ENCODE measurements at regions not wholly inside any gene's neighbourhood (a gene's known extent, or its start where the extent isn't known, plus 50 kb on each side); places are given as distances from the start of the nearest gene placed in this dataset.

DNA sequence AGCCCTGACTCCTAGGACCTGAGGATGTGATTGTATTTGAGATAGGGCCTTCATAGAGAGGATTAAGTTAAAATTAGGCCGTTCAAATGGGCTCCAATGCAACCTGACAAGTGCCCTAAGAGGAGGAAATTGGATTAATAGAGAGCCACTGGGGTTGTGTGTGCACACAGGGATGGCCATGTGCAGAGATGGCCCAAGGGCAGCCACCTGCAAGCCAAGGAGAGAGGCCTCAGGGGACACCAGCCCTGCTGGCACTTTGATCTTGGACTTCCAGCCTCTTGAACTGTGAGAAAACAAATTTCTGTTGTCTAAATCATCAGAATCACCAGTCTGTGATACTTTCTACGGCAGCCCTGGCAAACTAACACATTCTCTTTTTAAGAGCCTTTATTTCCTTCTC lies 598.8 kb downstream of the UTRN start:
- H3K4me3 ChIP-seq (ENCODE audit: low read depth, low read length, poor library complexity, severe bottlenecking) = no peak overlapping the region
- H3K4me2 ChIP-seq (ENCODE audit: low read length) = no peak overlapping the region
- H3K27me3 ChIP-seq (ENCODE audit: insufficient read depth, low read length) = no peaks in the 10 kb centered on the region
- H2AFZ ChIP-seq (ENCODE audit: low read length) = no peak overlapping the region
- H3K79me2 ChIP-seq (ENCODE audit: insufficient read depth, low read length) = no peaks in the 10 kb centered on the region
- H3K9me3 ChIP-seq (ENCODE audit: low read length) = no peaks in the 10 kb centered on the region
- no peaks in the 10 kb centered on the region for H4K20me1 ChIP-seq (ENCODE audit: insufficient read depth, low read length)
- no peaks in the 10 kb centered on the region for H3K36me3 ChIP-seq (ENCODE audit: insufficient read depth, low read length)
- H3K9ac ChIP-seq (ENCODE audit: low read length) = no peak overlapping the region
- H3K9me2 ChIP-seq (ENCODE audit: low read depth, low read length) = no peaks in the 10 kb centered on the region
- no peaks in the 10 kb centered on the region for H3K4me1 ChIP-seq (ENCODE audit: insufficient read depth, low read length, severe bottlenecking)
- H3F3A ChIP-seq (ENCODE audit: insufficient read depth, low read length) = no peaks in the 10 kb centered on the region
- TF ChIP-seq EZH2 (IDR thresholded peaks at IDR 0.05; ENCODE audit: borderline replicate concordance, low read length) = no peak
- TF ChIP-seq, protein P1, sequence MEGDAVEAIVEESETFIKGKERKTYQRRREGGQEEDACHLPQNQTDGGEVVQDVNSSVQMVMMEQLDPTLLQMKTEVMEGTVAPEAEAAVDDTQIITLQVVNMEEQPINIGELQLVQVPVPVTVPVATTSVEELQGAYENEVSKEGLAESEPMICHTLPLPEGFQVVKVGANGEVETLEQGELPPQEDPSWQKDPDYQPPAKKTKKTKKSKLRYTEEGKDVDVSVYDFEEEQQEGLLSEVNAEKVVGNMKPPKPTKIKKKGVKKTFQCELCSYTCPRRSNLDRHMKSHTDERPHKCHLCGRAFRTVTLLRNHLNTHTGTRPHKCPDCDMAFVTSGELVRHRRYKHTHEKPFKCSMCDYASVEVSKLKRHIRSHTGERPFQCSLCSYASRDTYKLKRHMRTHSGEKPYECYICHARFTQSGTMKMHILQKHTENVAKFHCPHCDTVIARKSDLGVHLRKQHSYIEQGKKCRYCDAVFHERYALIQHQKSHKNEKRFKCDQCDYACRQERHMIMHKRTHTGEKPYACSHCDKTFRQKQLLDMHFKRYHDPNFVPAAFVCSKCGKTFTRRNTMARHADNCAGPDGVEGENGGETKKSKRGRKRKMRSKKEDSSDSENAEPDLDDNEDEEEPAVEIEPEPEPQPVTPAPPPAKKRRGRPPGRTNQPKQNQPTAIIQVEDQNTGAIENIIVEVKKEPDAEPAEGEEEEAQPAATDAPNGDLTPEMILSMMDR (IDR thresholded peaks at IDR 0.05; ENCODE audit: low read length) = no peak
- no peak overlapping the region for H3K27ac ChIP-seq (ENCODE audit: low read depth, low read length, poor library complexity, severe bottlenecking)

DNA sequence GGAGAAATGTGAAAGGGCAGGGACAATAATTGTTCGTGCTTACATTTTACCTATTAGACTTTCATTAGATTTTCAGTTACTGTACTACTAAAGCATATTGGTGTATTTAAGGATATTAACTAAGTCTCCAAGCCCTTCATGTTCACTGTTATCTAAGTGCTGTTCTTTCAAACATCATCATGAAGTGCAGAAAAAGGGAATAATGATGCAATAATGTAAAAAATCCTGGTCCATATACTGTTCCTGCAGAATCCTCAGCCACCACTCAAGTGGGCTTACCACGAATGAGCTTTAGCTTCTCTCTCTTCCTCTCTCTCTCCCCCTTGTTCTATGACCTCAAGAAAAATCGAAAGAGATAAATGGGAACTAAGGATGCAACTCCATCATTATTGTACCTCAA lies 600.7 kb downstream of the UTRN start:
- no peaks in the 10 kb centered on the region for H3K27me3 ChIP-seq (ENCODE audit: insufficient read depth, low read length)
- no peaks in the 10 kb centered on the region for H3K36me3 ChIP-seq (ENCODE audit: insufficient read depth, low read length)
- H3K9me3 ChIP-seq (ENCODE audit: low read length) = no peaks in the 10 kb centered on the region
- no peak overlapping the region for H3K4me3 ChIP-seq (ENCODE audit: low read depth, low read length, poor library complexity, severe bottlenecking)
- no peaks in the 10 kb centered on the region for H3F3A ChIP-seq (ENCODE audit: insufficient read depth, low read length)
- TF ChIP-seq, protein P1 (IDR thresholded peaks at IDR 0.05; ENCODE audit: low read length) = no peak
- TF ChIP-seq EZH2 (IDR thresholded peaks at IDR 0.05; ENCODE audit: borderline replicate concordance, low read length) = no peak
- no peaks in the 10 kb centered on the region for H3K4me1 ChIP-seq (ENCODE audit: insufficient read depth, low read length, severe bottlenecking)
- no peak overlapping the region for H3K27ac ChIP-seq (ENCODE audit: low read depth, low read length, poor library complexity, severe bottlenecking)
- H3K9ac ChIP-seq (ENCODE audit: low read length) = no peak overlapping the region
- no peaks in the 10 kb centered on the region for H4K20me1 ChIP-seq (ENCODE audit: insufficient read depth, low read length)
- H3K9me2 ChIP-seq (ENCODE audit: low read depth, low read length) = no peaks in the 10 kb centered on the region
- no peaks in the 10 kb centered on the region for H3K79me2 ChIP-seq (ENCODE audit: insufficient read depth, low read length)
- H2AFZ ChIP-seq (ENCODE audit: low read length) = no peak overlapping the region
- H3K4me2 ChIP-seq (ENCODE audit: low read length) = no peak overlapping the region

DNA sequence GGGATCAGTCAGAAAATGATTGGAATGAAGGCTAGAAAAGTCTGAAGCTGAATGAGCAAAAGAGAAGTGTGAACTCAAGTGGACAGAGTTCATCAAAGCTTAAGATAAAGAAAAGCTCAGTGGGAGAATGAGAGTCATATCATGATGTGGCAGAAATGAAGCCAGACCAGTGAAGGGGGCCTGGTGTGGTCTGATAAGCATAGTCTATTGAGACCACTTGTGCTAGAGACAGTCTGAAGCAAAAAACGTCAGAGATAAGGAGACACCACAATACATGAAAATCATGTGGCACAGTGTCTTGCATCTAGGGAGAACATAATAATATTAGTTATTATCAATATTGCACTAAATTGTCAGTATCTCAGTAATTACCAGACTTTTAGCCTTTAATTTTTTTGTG lies 601.5 kb downstream of the UTRN start:
- Histone ChIP-seq H3K4me2 (ENCODE audit: low read length) (no peak overlapping the region), H3K27ac (ENCODE audit: low read depth, low read length, poor library complexity, severe bottlenecking) (no peak overlapping the region)

More for the DNA sequence above, 601.5 kb downstream of the UTRN start:
- Histone ChIP-seq H3K9ac (ENCODE audit: low read length) (no peak overlapping the region), H3K27me3 (ENCODE audit: insufficient read depth, low read length) (no peaks in the 10 kb centered on the region), H3K4me1 (ENCODE audit: insufficient read depth, low read length, severe bottlenecking) (no peaks in the 10 kb centered on the region), H3K9me3 (ENCODE audit: low read length) (no peaks in the 10 kb centered on the region), H3K9me2 (ENCODE audit: low read depth, low read length) (no peaks in the 10 kb centered on the region), H3K4me3 (ENCODE audit: low read depth, low read length, poor library complexity, severe bottlenecking) (no peak overlapping the region), H4K20me1 (ENCODE audit: insufficient read depth, low read length) (no peaks in the 10 kb centered on the region), H2AFZ (ENCODE audit: low read length) (no peak overlapping the region), H3K79me2 (ENCODE audit: insufficient read depth, low read length) (no peaks in the 10 kb centered on the region), H3K36me3 (ENCODE audit: insufficient read depth, low read length) (no peaks in the 10 kb centered on the region), H3F3A (ENCODE audit: insufficient read depth, low read length) (no peaks in the 10 kb centered on the region)
- TF ChIP-seq EZH2 (IDR thresholded peaks at IDR 0.05; ENCODE audit: borderline replicate concordance, low read length) = no peak
- TF ChIP-seq, protein P1 (IDR thresholded peaks at IDR 0.05; ENCODE audit: low read length) = no peak

Data from OCI-LY1 (cell line).